ENCODE measurements at regions not wholly inside any gene's neighbourhood (a gene's known extent, or its start where the extent isn't known, plus 50 kb on each side); places are given as distances from the start of the nearest gene placed in this dataset.
"Not testable (repeated sequence)": the region's sequence is repeated elsewhere in the genome, so short reads cannot be mapped to it uniquely, and the experiment has no call there.

GRCh38 chr21:5088820-5089219, 5432.6 kb upstream of the TPTE start:
- TF ChIP-seq CTCF, POLR2A (IDR thresholded peaks at IDR 0.05): not testable (repeated sequence)
